GM18505 (cell line): ENCODE measurements at regions not wholly inside any gene's neighbourhood (a gene's known extent, or its start where the extent isn't known, plus 50 kb on each side); places are given as distances from the start of the nearest gene placed in this dataset.

ENCODE experiments used
- ATAC-seq: cut with Tn5 transposase; IDR thresholded peaks from one replicate; pipeline ENCODE4 v1.9.1; 2021; ENCODE audit not compliant: unreplicated experiment
- POLR2A ChIP-seq: IDR thresholded peaks from 4 replicates; pipeline ENCODE4 v1.6.1; 2011; ENCODE audit warnings: borderline replicate concordance; ENCODE audit not compliant: insufficient read depth, insufficient read length; ENCODE audit errors: extremely low read depth

- TF ChIP-seq POLR2A = no peak
- no peak for ATAC-seq
Observed at GRCh38 chr5:68547056-68547455, 331.5 kb downstream of the PIK3R1 start.

GRCh38 chr5:68547622-68548021 is 332.1 kb downstream of the PIK3R1 start:
- no peak for ATAC-seq
- no peak for TF ChIP-seq POLR2A

GRCh38 chr5:68548959-68549676 is 333.6 kb downstream of the PIK3R1 start:
- no peak for ATAC-seq
- no peak for TF ChIP-seq POLR2A

DNA sequence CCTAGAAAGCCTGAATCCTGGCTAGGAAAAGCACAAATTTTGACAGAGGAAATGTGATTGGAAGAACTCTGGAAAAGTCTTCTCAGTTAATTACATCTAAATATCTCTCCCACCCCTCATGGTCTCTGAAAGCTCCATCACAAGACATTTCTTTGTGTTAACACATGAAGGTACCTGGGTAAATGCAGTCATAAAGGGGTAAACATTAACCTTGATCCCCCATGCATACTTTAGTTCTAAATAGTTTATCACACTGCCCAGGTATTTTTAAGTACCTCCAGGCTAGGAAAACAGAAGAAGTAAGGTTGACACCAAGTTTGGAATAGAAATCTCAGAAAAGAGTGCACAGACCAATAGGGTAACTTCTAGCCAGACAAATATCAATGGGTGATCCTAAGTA is 334.5 kb downstream of the PIK3R1 start:
- ATAC-seq = no peak
- no peak for TF ChIP-seq POLR2A

DNA sequence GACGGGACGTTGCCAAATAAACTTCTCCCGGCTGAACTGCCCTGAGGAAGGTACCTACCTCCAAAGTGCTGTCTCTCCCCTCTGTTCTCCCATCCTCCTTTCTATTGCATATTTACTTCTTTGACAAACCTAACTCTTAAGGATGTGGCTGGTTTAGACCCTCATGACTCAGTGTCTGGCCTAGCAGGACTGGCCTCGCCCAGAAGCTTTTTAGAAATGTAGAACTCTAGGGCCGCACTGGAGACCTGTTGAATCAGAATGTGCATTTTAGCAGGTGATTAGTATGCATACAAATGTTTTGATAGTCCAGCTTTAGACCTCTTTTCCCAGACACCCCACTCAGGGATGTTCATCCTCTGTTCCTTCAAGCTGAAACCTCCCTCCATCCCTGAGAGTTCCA is 335.9 kb downstream of the PIK3R1 start:
- TF ChIP-seq POLR2A = no peak

GRCh38 chr5:68554571-68555279 is 339.2 kb downstream of the PIK3R1 start:
- TF ChIP-seq POLR2A = no peak
- no peak for ATAC-seq

More for the DNA sequence above, 335.9 kb downstream of the PIK3R1 start:
- ATAC-seq = no peak

GRCh38 chr5:68555907-68556681 is 340.5 kb downstream of the PIK3R1 start:
- ATAC-seq = no peak
- TF ChIP-seq POLR2A = no peak

DNA sequence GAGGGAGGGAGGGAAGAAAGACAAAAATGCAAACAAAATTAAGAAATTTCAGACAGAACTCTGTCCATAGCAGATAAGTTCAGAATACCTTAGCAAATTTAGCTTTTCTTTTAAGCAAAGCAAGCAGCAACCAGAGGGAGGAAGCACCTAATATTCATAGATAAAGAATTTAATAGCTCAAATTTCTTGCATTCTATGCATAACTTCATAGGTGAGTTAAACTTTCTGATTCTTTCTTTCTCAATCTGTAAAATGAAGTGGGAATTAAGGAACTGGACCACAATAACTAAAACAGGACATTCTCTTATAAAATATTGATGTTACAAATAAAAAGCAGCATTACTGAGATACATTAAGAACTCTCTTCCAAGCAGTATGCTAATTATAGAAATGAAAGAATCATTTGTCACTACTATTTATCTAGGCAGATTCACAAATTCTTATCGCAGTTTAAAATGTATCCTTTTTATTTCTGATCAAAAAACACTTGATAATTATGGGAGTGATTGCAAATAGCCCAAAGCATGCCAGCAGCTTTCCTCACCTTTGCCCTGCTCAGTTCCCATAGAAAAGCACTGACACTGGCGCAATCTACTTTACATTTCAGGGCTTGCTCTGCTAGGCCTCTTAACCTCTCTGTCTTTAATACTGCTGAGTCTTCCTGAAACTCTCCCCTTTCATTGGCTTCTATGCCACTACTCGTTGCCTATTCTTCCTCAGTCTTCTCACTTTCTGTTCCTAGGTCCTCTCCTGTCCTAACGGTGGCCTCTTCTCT is 341.8 kb downstream of the PIK3R1 start:
- no peak for TF ChIP-seq POLR2A
- no peak for ATAC-seq

DNA sequence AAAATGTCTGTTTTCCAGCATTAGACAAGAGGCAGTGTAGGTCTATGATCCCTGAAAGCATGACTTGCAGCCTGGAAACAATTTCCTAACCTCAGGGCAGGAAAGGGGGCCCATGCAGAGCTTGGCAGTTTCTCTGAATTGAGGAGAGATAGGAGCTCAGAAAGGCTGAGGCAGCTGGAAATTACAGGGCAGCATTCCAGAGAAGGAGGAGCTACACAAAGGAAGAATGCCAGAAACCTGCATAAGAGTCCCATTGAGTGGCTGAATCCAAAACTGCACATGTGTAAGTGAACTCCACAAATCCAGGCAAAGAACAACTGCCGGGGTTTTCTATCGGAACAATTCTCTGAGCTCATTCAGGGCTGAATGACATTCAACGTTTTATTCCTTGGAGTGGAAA is 346.8 kb downstream of the PIK3R1 start:
- ATAC-seq = no peak
- TF ChIP-seq POLR2A = no peak

DNA sequence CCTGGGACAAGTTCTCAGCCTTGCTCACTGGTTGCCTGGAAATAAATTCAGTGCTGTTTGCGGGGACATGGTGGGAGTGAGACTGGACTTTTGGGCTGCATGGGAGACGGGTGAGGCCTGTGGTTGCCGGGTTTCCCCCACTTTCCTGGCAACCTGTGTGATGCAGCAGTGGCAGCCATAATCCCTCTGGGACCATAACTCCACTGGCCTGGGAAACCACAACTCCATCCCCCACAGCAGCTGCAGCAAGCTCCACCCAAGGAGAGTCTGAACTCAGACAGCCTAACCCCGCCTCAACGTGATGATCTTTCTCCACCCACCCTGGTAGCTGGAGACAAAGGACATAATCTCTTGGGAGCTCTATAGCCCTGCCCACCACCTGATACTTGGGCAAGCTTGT is 349.9 kb downstream of the PIK3R1 start:
- ATAC-seq = peak; percentile 81
- TF ChIP-seq POLR2A = no peak

DNA sequence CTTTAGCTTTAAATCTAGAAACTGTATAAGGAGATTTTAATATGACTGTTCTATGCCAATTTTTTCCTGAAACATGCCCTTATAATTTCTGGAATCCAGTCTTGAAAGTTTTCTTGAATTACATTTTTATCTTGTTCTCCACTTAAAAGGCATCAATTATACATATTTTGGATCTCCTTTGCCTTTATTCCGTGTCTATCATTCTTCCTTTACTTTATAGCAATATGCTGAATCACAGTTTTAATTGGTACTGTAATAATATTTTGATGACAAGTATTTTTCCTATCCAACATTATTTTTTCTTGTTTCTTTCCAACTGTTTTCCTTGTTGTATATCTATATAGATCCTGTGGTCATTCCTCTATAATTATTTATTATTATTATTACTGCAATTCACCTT is 361.2 kb downstream of the PIK3R1 start:
- no peak for TF ChIP-seq POLR2A
- ATAC-seq = no peak

- ATAC-seq = no peak
- no peak for TF ChIP-seq POLR2A
Observed at GRCh38 chr5:68582284-68582683, 366.7 kb downstream of the PIK3R1 start.

DNA sequence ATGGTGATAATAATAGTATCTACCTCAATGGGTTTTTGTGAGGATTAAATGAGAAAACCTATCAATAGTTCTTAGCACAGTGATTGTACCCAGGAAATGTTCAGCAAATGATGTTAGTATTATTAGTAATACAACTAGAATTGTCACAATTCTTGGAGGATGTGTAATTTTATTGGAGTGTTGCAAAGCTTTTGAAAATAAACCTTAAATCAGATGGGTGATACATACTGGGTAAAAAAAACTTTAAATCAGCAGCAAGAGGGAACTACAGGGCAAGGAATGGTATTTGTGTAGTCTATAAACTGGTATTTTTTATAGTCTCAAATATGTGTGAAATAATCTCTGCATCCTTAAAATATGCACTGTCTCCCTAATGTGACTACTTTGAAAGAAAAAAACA is 371.6 kb downstream of the PIK3R1 start:
- TF ChIP-seq POLR2A = no peak
- ATAC-seq = no peak
